KMS-11 (cell line): ENCODE measurements at regions not wholly inside any gene's neighbourhood (a gene's known extent, or its start where the extent isn't known, plus 50 kb on each side); places are given as distances from the start of the nearest gene placed in this dataset.

Experiments
- H2AFZ ChIP-seq: fragments of 200-600 bp; sonication (generic); 2 replicates; pipeline ENCODE4 v1.6.1; 2016; ENCODE audit warnings: antibody characterized with exemption, mixed run types, low read depth
- H3K27ac ChIP-seq: fragments of 200-600 bp; sonication (generic); 2 replicates; pipeline ENCODE4 v1.6.1; 2016; ENCODE audit warnings: mild to moderate bottlenecking, mixed run types
- H3K27me3 ChIP-seq: fragments of 200-600 bp; sonication (generic); 2 replicates; pipeline ENCODE4 v1.6.1; 2017; ENCODE audit warnings: mild to moderate bottlenecking, low read depth, mixed run types, moderate library complexity; ENCODE audit not compliant: insufficient read depth
- H3K36me3 ChIP-seq: fragments of 200-600 bp; sonication (generic); 2 replicates; pipeline ENCODE4 v1.6.1; 2017; ENCODE audit warnings: mild to moderate bottlenecking, mixed run types; ENCODE audit not compliant: insufficient read depth
- H3K4me1 ChIP-seq: fragments of 200-600 bp; sonication (generic); 2 replicates; pipeline ENCODE4 v1.6.1; 2016; ENCODE audit warnings: mild to moderate bottlenecking, low read depth, mixed run types; ENCODE audit not compliant: poor library complexity, severe bottlenecking
- H3K4me2 ChIP-seq: fragments of 200-600 bp; sonication (generic); 2 replicates; pipeline ENCODE4 v1.7.0; 2016; ENCODE audit warnings: mild to moderate bottlenecking, mixed run types
- H3K4me3 ChIP-seq: fragments of 200-600 bp; sonication (generic); IDR thresholded peaks from 2 replicates; pipeline ENCODE4 v1.6.1; 2017; ENCODE audit warnings: low read depth, low read length, mixed read lengths; ENCODE audit not compliant: insufficient read depth
- H3K79me2 ChIP-seq: fragments of 200-600 bp; sonication (generic); 2 replicates; pipeline ENCODE4 v1.6.1; 2016; ENCODE audit warnings: low read depth, mixed run types; ENCODE audit not compliant: insufficient read depth
- H3K9ac ChIP-seq: fragments of 200-600 bp; sonication (generic); 2 replicates; pipeline ENCODE4 v1.6.1; 2016; ENCODE audit warnings: mild to moderate bottlenecking, mixed run types
- H4K20me1 ChIP-seq: fragments of 200-600 bp; sonication (generic); 2 replicates; pipeline ENCODE4 v1.6.1; 2016; ENCODE audit warnings: mild to moderate bottlenecking, mixed run types; ENCODE audit not compliant: insufficient read depth
- TF ChIP-seq, protein P1 (sequence below): fragments of 200-600 bp; sonication (generic); conservative IDR thresholded peaks from 2 replicates; pipeline ENCODE4 v1.6.1; 2017; ENCODE audit warnings: low read depth, mild to moderate bottlenecking, antibody characterized with exemption, low read length, moderate library complexity, mixed read lengths

DNA sequence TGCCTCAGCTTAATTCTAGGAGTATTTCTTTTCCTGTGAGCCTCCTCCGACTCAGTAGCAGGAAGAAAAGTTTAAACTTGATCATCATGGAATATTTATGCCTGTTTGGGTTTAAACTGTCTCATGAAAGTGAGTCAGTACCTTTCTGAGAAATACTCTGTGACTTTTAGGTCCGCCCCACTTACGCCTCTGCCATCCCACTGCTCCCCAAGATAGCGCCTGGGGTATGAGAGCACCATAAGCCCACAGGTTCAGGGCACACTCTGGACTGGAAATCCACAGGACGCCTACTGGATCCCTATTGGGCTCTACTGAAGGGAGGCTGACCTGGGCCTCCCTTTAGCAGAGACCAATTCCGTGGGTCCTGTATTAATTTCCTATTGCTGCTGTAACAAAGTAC lies 175.8 kb upstream of the CDH20 start:
- TF ChIP-seq, protein P1, sequence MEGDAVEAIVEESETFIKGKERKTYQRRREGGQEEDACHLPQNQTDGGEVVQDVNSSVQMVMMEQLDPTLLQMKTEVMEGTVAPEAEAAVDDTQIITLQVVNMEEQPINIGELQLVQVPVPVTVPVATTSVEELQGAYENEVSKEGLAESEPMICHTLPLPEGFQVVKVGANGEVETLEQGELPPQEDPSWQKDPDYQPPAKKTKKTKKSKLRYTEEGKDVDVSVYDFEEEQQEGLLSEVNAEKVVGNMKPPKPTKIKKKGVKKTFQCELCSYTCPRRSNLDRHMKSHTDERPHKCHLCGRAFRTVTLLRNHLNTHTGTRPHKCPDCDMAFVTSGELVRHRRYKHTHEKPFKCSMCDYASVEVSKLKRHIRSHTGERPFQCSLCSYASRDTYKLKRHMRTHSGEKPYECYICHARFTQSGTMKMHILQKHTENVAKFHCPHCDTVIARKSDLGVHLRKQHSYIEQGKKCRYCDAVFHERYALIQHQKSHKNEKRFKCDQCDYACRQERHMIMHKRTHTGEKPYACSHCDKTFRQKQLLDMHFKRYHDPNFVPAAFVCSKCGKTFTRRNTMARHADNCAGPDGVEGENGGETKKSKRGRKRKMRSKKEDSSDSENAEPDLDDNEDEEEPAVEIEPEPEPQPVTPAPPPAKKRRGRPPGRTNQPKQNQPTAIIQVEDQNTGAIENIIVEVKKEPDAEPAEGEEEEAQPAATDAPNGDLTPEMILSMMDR = no peak
- Histone ChIP-seq H3K9ac (no peak overlapping the region), H3K79me2 (no peaks in the 10 kb centered on the region), H3K4me3 (no peak overlapping the region), H4K20me1 (no peaks in the 10 kb centered on the region), H3K27ac (no peak overlapping the region), H3K4me1 (no peaks in the 10 kb centered on the region), H3K4me2 (no peak overlapping the region), H2AFZ (no peak overlapping the region), H3K27me3 (no peaks in the 10 kb centered on the region), H3K36me3 (no peaks in the 10 kb centered on the region)

DNA sequence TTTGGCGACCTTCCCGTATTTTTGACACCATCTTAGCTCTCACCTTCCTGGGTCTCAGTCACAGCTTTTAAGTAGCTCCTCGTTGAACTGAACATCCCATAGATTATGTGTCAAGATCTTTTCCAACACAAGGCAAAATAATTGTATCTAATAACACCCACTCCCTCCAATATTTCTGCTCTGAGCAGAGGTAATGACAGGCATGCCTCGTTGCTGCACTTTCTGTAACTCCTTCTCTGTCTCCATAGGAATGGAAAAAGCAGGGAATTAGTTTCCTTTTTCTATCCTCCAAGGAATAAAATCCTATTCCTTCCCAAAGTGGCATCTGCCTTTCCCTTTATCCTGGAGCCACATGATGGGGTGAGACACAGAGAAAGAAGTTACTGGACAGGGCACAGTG lies 174.0 kb upstream of the CDH20 start:
- TF ChIP-seq, protein P1 = no peak
- H3K9ac ChIP-seq = no peak overlapping the region
- H3K36me3 ChIP-seq = no peaks in the 10 kb centered on the region
- no peak overlapping the region for H3K4me2 ChIP-seq
- no peak overlapping the region for H3K27ac ChIP-seq
- no peaks in the 10 kb centered on the region for H4K20me1 ChIP-seq
- H3K79me2 ChIP-seq = no peaks in the 10 kb centered on the region
- H3K27me3 ChIP-seq = no peaks in the 10 kb centered on the region
- H3K4me3 ChIP-seq = no peak overlapping the region
- no peaks in the 10 kb centered on the region for H3K4me1 ChIP-seq
- no peak overlapping the region for H2AFZ ChIP-seq

DNA sequence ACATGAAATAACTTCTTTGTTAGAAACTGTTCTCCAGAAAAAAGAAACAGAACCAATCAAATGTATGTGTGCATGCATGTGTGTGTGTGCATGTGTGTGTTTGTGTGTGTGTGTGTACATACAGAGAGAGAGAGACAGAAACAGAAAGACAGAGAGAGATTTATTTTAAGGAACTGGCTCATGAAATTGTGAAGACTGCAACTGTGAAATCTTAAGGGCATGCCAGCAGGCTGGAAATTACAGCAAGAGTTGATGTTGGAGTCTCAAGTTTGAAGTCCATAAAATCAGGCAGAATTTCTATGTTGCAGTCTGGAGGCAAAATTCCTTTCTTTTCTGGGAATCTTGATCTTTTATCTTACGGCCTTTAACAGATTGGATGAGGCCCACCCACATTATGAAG lies 168.9 kb upstream of the CDH20 start:
- no peak overlapping the region for H3K9ac ChIP-seq
- no peaks in the 10 kb centered on the region for H4K20me1 ChIP-seq
- no peak overlapping the region for H3K4me3 ChIP-seq
- H3K36me3 ChIP-seq = no peaks in the 10 kb centered on the region
- no peaks in the 10 kb centered on the region for H3K4me1 ChIP-seq
- no peaks in the 10 kb centered on the region for H3K27me3 ChIP-seq
- no peaks in the 10 kb centered on the region for H3K79me2 ChIP-seq
- TF ChIP-seq, protein P1 = no peak
- H3K27ac ChIP-seq = no peak overlapping the region
- no peak overlapping the region for H2AFZ ChIP-seq
- no peak overlapping the region for H3K4me2 ChIP-seq

DNA sequence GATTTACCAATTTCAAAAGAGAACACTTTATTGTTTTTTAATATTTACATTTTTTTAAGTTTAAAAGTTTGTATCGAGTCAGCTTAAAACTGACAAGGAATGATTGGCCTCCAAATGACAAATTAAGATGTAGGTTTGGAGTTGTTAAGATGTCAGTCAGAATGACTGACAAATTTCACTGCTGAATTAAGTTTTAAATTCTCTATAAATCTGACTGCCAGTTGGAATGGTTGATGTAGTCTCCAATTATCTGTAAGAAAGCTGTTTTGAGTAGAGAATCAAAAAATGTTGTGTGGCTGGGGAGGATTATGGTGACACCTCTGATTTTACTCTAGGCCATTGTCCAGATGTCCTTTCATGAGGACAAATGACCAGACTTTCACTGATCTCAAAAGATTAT lies 165.3 kb upstream of the CDH20 start:
- no peak overlapping the region for H3K4me2 ChIP-seq
- H3K4me3 ChIP-seq = no peak overlapping the region
- H3K27me3 ChIP-seq = no peaks in the 10 kb centered on the region
- H3K79me2 ChIP-seq = no peaks in the 10 kb centered on the region
- no peak overlapping the region for H3K9ac ChIP-seq
- H3K4me1 ChIP-seq = no peaks in the 10 kb centered on the region
- H4K20me1 ChIP-seq = no peaks in the 10 kb centered on the region
- no peaks in the 10 kb centered on the region for H3K36me3 ChIP-seq
- TF ChIP-seq, protein P1 = no peak
- H2AFZ ChIP-seq = no peak overlapping the region
- H3K27ac ChIP-seq = no peak overlapping the region

DNA sequence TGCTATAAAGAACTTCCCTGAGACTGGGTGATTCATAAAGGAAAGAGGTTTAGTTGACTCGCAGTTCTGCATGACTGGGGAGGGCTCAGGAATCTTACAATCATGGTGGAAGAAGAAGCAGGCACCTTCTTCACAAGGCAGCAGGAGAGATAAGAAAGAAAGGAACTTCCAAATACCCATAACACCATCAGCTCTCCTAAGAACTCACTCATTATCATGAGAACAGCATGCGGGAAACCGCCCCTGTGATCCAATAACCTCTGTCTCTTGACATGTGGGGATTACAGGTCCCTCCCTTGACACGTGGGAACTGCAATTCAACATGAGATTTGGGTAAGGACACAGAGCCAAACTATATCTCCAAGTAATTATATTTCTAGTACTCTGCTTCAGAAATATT lies 163.8 kb upstream of the CDH20 start:
- no peak overlapping the region for H3K9ac ChIP-seq
- TF ChIP-seq, protein P1 = no peak
- H4K20me1 ChIP-seq = no peaks in the 10 kb centered on the region

More for the DNA sequence above, 163.8 kb upstream of the CDH20 start:
- Histone ChIP-seq H3K4me2 (no peak overlapping the region), H3K4me1 (no peaks in the 10 kb centered on the region), H2AFZ (no peak overlapping the region), H3K36me3 (no peaks in the 10 kb centered on the region), H3K79me2 (no peaks in the 10 kb centered on the region), H3K27ac (no peak overlapping the region), H3K4me3 (no peak overlapping the region), H3K27me3 (no peaks in the 10 kb centered on the region)
